HG03025 (cell line): ENCODE measurements at regions not wholly inside any gene's neighbourhood (a gene's known extent, or its start where the extent isn't known, plus 50 kb on each side); places are given as distances from the start of the nearest gene placed in this dataset.
"Not testable (repeated sequence)": the region's sequence is repeated elsewhere in the genome, so short reads cannot be mapped to it uniquely, and the experiment has no call there.

Source experiments
- ATAC-seq: cut with Tn5 transposase; IDR thresholded peaks from one replicate; pipeline ENCODE4 v1.9.1; 2021; ENCODE audit warnings: mild to moderate bottlenecking, moderate library complexity; ENCODE audit not compliant: unreplicated experiment, low FRiP score

DNA sequence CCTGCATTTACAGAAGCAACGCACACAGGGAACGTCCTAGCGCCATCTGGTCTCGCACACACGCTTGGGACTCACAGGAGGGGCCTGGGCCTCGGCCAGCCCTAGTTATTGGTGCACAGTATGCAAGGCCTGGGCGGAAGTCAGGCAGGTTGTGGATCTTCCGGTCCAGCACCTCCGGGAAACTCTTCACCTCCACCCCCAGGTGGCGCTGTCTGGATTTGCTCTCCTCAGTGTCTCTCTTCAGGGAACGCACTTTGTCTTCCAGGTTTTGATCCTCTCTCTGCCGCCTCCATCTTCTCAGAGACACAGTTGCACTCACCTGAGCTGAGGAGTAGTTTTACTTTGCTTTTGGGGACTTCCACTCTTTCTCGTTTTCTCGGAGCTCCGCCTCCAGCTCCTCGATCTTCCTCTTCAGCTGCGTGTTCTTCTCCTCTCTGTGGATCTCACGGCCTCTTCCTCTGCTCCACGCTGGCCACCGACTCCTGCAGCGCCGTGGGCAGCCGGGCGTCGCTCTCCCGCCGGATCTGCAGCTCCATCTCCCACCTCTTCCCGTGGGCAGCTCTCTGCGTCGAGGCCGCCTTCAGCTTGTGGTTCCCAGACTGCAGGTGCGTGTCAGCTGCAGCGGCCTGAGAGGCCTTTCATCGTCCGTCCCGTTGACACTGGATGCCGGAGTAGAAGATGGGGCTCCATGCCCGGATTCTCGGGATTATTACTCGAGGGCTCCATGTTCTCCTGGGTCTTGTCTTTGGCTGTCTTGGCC is 933.8 kb downstream of the TMEM121 start:
- no peak for ATAC-seq

DNA sequence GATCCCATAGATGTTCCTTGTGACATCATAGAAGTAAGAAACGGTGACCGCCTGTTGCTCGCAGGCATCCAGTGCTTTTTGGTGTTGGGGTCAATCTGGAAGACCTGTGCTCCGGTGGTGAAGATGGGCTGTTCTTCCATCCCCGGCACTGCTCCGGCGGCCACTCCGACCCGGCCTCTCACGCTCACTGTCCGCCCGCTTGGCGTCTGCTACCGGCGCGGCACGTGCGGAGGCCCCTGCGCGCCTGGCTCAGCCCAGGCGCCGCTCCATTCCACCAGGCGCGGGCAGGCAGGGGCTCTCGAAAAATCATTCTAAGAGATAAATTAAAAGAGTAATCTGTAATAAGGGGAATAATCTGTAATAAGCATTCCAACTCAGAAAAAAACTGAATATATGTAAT is 934.5 kb downstream of the TMEM121 start:
- no peak for ATAC-seq

- not testable (repeated sequence) for ATAC-seq
These were observed 940.1 kb downstream of the TMEM121 start for GRCh38 chr14:106466483-106466882.

GRCh38 chr14:106468869-106469268 is 942.5 kb downstream of the TMEM121 start:
- not testable (repeated sequence) for ATAC-seq

DNA sequence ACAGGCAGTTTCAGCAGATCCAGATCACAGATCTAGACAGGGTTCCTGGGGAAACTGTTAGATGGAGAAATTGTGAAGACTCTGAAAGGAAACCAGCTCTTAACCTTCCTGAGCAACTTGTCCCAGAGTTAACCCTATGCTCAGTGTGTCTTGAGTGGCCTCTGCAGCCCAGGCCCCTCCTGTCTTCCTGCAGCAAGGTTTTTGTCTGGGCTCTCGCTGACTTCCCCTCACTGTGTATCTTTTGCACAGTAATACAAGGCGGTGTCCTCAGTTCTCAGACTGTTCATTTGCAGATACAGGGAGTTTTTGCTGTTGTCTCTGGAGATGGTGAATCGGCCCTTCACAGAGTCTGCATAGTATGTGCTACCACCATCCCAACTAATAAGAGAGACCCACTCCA is 943.6 kb downstream of the TMEM121 start:
- ATAC-seq: not testable (repeated sequence)

GRCh38 chr14:106474261-106475028 is 948.1 kb downstream of the TMEM121 start:
- ATAC-seq: not testable (repeated sequence)

GRCh38 chr14:106475214-106475613 is 948.8 kb downstream of the TMEM121 start:
- ATAC-seq: not testable (repeated sequence)

DNA sequence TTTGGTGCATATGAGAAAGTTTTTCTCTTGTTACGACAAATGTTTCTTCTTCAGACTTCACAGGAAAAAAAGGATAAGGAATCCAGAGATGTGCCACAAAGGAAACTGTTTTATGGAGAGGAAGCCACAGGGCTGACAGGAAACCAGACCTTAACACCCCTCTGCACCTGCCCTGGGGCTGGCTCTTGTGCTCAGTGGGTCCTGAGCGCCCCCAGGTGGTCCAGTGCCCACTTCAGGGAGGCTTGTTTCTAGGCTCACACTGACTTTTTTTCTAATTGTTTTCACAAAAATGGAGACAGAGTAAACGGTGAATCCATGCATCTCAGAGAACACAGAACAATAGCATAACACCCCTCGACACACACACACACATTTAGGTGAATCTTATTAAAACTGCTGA is 951.2 kb downstream of the TMEM121 start:
- not testable (repeated sequence) for ATAC-seq

DNA sequence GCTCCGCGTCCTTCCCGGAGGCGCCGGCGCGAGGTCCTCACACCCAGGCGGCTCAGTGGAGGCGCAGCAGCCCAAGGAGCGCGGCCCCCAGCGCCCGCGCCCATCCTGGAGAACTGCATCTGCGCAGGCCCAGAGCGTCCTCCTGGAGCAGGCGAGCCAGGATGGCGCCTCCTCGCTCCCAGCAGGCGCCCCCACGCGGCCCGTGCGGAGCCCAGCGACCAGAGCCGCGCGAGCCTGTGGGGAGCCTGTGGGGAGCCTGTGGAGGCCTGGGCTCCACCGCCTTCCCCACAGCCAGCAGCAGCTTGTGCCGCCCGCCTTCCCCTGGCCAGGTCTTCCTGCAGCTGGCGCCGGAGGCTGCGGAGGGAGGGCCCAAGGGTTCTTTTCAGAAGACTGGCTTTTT is 953.9 kb downstream of the TMEM121 start:
- ATAC-seq: not testable (repeated sequence)

- ATAC-seq: not testable (repeated sequence)
These were observed 955.8 kb downstream of the TMEM121 start for GRCh38 chr14:106482213-106482612.

GRCh38 chr14:106487600-106487999 is 961.2 kb downstream of the TMEM121 start:
- ATAC-seq: no peak

DNA sequence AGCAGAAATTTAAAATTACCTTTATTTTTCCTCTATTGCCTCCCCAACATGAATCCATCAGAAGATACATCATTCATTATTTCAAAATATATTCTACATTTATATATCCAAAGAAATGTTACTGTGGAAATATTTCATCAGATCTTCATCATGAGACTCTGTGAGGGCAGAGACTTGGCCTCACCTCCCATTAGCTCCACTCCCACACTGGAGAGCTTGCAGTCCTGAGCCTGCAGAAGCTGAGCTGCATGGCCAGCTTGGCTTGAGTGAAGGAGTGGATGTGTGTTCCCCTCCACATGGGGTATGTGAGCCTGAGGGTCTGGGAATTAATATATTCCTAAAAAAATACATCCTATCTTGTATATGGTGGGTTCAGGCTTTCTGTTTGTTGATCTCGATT is 961.9 kb downstream of the TMEM121 start:
- ATAC-seq: no peak

DNA sequence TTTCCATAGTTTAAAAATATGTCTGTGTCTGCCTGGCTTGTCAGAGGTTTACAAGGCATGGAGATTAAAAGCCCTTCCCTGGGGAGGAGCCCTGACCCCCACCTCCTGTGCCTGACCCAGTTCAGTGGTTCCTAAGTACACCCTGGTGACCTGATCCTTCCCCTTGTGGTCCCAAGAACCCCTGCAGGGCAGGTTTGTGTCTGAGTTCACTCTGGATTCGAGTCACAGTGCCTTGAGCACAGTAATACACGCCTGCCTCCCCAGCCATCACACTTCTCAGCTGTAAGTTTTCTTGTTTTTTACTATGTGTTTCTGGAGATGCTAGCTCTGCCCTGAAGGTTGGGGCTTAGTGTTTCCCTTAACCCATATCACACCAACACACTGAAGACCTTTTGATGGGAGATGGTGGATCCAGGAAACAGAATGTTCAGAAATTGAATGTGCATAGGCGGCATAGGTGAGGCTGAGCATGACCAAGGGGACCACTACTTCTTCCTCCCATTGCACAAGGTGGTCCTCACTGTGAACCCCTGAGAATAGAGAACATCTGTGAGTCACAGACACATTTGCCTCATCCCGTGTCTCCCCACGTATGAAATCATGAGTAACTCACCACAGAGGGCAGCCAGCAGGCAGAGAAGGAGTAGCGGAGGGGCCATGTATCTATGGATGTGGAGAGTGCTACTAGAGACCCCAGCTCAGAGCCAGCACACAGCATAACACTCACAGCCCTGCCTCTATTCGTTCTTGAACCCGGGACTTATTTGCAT is 962.9 kb downstream of the TMEM121 start:
- ATAC-seq: no peak

GRCh38 chr14:106490442-106490841 is 964.1 kb downstream of the TMEM121 start:
- no peak for ATAC-seq

GRCh38 chr14:106491851-106492250 is 965.5 kb downstream of the TMEM121 start:
- no peak for ATAC-seq

- ATAC-seq: no peak
These were observed 967.8 kb downstream of the TMEM121 start for GRCh38 chr14:106493962-106494823.

DNA sequence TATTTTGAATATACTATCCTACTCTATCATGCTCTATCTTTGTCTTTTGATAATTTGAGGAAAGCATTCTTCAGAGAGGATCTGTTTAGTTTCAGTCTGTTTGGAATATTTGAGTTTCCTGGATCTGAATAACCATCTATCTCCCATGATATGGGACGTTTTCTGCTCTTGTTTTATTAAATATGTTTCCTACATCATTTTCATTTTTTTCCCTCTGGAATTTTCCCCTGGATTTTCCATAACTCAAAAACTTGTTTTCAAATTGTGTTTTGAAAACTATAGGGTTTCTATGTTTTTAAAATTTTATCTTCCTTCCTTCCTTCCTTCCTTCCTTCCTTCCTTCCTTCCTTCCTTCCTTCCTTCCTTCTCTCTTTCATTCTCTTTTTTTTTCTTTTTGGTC is 974.2 kb downstream of the TMEM121 start:
- no peak for ATAC-seq

GRCh38 chr14:106501898-106502297 is 975.5 kb downstream of the TMEM121 start:
- no peak for ATAC-seq

GRCh38 chr14:106505366-106505765 is 979.0 kb downstream of the TMEM121 start:
- no peak for ATAC-seq

DNA sequence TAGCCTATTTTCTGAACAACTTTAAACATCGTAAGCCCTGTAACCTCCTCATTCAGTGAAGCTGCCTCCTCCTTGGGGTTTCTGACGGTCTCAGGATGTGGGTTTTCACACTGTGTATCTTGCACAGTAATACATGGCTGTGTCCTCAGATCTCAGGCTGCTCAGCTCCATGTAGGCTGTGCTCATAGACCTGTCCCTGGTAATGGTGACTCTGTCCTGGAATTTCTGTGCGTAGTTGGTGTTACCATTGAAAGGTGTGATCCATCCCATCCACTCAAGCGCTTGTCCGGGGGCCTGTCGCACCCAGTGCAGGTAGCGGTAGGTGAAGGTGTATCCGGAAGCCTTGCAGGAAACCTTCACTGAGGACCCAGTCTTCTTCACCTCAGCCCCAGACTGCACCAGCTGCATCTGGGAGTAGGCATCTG is 980.5 kb downstream of the TMEM121 start:
- no peak for ATAC-seq
